Keratinocyte (primary cell): ENCODE measurements at regions not wholly inside any gene's neighbourhood (a gene's known extent, or its start where the extent isn't known, plus 50 kb on each side); places are given as distances from the start of the nearest gene placed in this dataset.

Experiments used
- DNase-seq: peaks from one replicate; pipeline ENCODE4 v3.0.0-alpha.2; 2011; ENCODE audit warnings: low read depth, missing footprints, low spot score
- FAIRE-seq: peaks from 2 replicates; lab custom pipeline; 2011; peaks lifted over from hg19 to GRCh38; lab: Jason Lieb, UNC
- H2AFZ ChIP-seq: 2 replicates; pipeline ENCODE4 v1.6.0; 2012; ENCODE audit warnings: low read length, control low read depth, inconsistent platforms; ENCODE audit not compliant: control insufficient read depth
- H3K27ac ChIP-seq: 2 replicates; pipeline ENCODE4 v1.5.1; 2011; ENCODE audit warnings: low read length; ENCODE audit not compliant: control insufficient read depth, insufficient read depth
- H3K27me3 ChIP-seq: 3 replicates; pipeline ENCODE4 v1.6.0; 2011; ENCODE audit warnings: low read length; ENCODE audit not compliant: control insufficient read depth, insufficient read depth; ENCODE audit errors: extremely low read depth
- H3K36me3 ChIP-seq, 2 experiments: 2 replicates in 1 of 2; 3 replicates in 1 of 2; pipeline ENCODE4 v1.5.1; 2011; ENCODE audit warnings: low read length in 2 of 2, mild to moderate bottlenecking in 1 of 2; ENCODE audit not compliant: control insufficient read depth in 2 of 2, insufficient read depth in 2 of 2; ENCODE audit errors: extremely low read depth in 1 of 2
- H3K4me1 ChIP-seq: 3 replicates; pipeline ENCODE4 v1.5.1; 2011; ENCODE audit warnings: low read length; ENCODE audit not compliant: control insufficient read depth, insufficient read depth; ENCODE audit errors: extremely low read depth
- H3K4me2 ChIP-seq: 3 replicates; pipeline ENCODE4 v1.6.0; 2011; ENCODE audit warnings: low read depth, low read length; ENCODE audit not compliant: control insufficient read depth, insufficient read depth; ENCODE audit errors: extremely low read depth
- H3K4me3 ChIP-seq, 3 experiments: fragments of 200-600 bp in 1 of 3; sonication (generic) in 1 of 3; 2 replicates in 2 of 3; 3 replicates in 1 of 3; pipeline ENCODE4 v1.5.1; 2011 to 2016; ENCODE audit warnings: low read length in 3 of 3, mild to moderate bottlenecking in 3 of 3, control low read depth in 2 of 3, inconsistent platforms in 1 of 3, low read depth in 1 of 3, mixed read lengths in 1 of 3, mixed run types in 1 of 3, moderate library complexity in 1 of 3; ENCODE audit not compliant: control insufficient read depth in 2 of 3, insufficient read depth in 2 of 3; ENCODE audit errors: extremely low read depth in 1 of 3
- H3K79me2 ChIP-seq: 2 replicates; pipeline ENCODE4 v1.6.0; 2012; ENCODE audit warnings: low read length; ENCODE audit not compliant: control insufficient read depth, insufficient read depth
- H3K9ac ChIP-seq: 3 replicates; pipeline ENCODE4 v1.6.0; 2011; ENCODE audit warnings: low read length; ENCODE audit not compliant: control insufficient read depth, insufficient read depth; ENCODE audit errors: extremely low read depth
- H3K9me1 ChIP-seq: 3 replicates; pipeline ENCODE4 v1.6.0; 2011; ENCODE audit warnings: low read length; ENCODE audit not compliant: control insufficient read depth, insufficient read depth; ENCODE audit errors: extremely low read depth
- H3K9me3 ChIP-seq: 2 replicates; pipeline ENCODE4 v1.5.1; 2012; ENCODE audit warnings: low read depth, low read length; ENCODE audit not compliant: control insufficient read depth
- H4K20me1 ChIP-seq: 3 replicates; pipeline ENCODE4 v1.6.0; 2011; ENCODE audit warnings: low read length; ENCODE audit not compliant: control insufficient read depth, insufficient read depth; ENCODE audit errors: extremely low read depth
- CTCF ChIP-seq, 3 experiments: IDR thresholded peaks in 1 of 3; conservative IDR thresholded peaks in 1 of 3; optimal IDR thresholded peaks in 1 of 3; 2 replicates in 2 of 3; 3 replicates in 1 of 3; pipeline versions ENCODE3 to v1.5.1; 2011; ENCODE audit warnings: low read length in 3 of 3, mild to moderate bottlenecking in 3 of 3, moderate library complexity in 2 of 3, control low read depth in 1 of 3, inconsistent platforms in 1 of 3; ENCODE audit not compliant: insufficient read depth in 2 of 3; ENCODE audit errors: extremely low read depth in 1 of 3
- EZH2 ChIP-seq: IDR thresholded peaks from one replicate; pipeline ENCODE4 v1.6.1; 2012; ENCODE audit warnings: inconsistent platforms, mild to moderate bottlenecking, low read length, moderate library complexity
- dilution Hi-C: fragments of 300-500 bp; cut with MboI; formaldehyde crosslinking; loops from one replicate; pipeline ENCODE4 v1.7.0; 2020; ENCODE audit warnings: low sequenced_read_pairs; ENCODE audit not compliant: extremely low pct_ligation_motif_present

DNA sequence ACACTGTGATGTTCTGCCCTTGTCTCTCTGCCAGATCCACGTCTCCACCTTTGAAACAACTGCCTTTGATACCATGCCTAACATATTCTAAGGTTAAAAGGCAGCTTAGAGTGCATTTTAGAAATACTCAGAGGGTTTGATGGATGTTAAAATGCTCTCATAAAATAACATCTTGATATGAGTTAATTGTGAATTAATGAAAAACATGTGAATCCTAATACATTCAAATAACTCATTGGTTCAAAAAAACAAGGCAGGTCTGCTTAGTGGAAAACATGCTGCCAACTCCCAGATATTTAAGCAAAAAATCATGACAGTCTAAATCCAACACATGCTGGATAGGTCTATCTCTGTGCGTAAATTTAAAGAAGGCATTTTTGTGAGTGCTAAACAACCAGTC is 291.8 kb downstream of the AHR start:
- dilution Hi-C loops = no loop called here

GRCh38 chr7:17593819-17594419 is 295.5 kb downstream of the AHR start:
- dilution Hi-C loops = no loop called here
- TF ChIP-seq CTCF (optimal IDR thresholded peaks at IDR 0.05 in 1 of 3, IDR thresholded peaks at IDR 0.05 in 1 of 3, conservative IDR thresholded peaks at IDR 0.05 in 1 of 3; ENCODE audit: extremely low read depth in 1 of 3, insufficient read depth in 2 of 3, low read length in 3 of 3) (no peak), EZH2 (no peak)
- H3K9ac ChIP-seq = no peak overlapping the region
- H3K36me3 ChIP-seq = no peaks in the 10 kb centered on the region
- H3K4me2 ChIP-seq = no peak overlapping the region
- no peak overlapping the region for H3K27ac ChIP-seq
- no peaks in the 10 kb centered on the region for H3K79me2 ChIP-seq
- DNase-seq = no peak
- peaks cover 4% of the 10 kb centered on the region for H3K4me1 ChIP-seq
- FAIRE-seq = no peak
- H3K9me1 ChIP-seq = no peaks in the 10 kb centered on the region
- no peaks in the 10 kb centered on the region for H4K20me1 ChIP-seq
- no peaks in the 10 kb centered on the region for H3K9me3 ChIP-seq
- no peak overlapping the region for H3K4me3 ChIP-seq
- H3K27me3 ChIP-seq = no peaks in the 10 kb centered on the region
- H2AFZ ChIP-seq = no peak overlapping the region

More for the DNA sequence above, 291.8 kb downstream of the AHR start:
- Histone ChIP-seq H3K27ac (no peak overlapping the region), H3K79me2 (no peaks in the 10 kb centered on the region), H3K4me2 (no peak overlapping the region), H3K27me3 (no peaks in the 10 kb centered on the region), H3K4me3 (no peak overlapping the region), H3K9me1 (no peaks in the 10 kb centered on the region), H3K36me3 (no peaks in the 10 kb centered on the region), H4K20me1 (no peaks in the 10 kb centered on the region), H3K4me1 (peaks cover 2% of the 10 kb centered on the region), H3K9me3 (no peaks in the 10 kb centered on the region), H2AFZ (no peak overlapping the region), H3K9ac (no peak overlapping the region)
- FAIRE-seq (no peak), DNase-seq (no peak)
- TF ChIP-seq EZH2 = no peak
- no peak for TF ChIP-seq CTCF (optimal IDR thresholded peaks at IDR 0.05 in 1 of 3, IDR thresholded peaks at IDR 0.05 in 1 of 3, conservative IDR thresholded peaks at IDR 0.05 in 1 of 3; ENCODE audit: extremely low read depth in 1 of 3, insufficient read depth in 2 of 3, low read length in 3 of 3)
